ENCODE measurements at regions not wholly inside any gene's neighbourhood (a gene's known extent, or its start where the extent isn't known, plus 50 kb on each side); places are given as distances from the start of the nearest gene placed in this dataset.

DNA sequence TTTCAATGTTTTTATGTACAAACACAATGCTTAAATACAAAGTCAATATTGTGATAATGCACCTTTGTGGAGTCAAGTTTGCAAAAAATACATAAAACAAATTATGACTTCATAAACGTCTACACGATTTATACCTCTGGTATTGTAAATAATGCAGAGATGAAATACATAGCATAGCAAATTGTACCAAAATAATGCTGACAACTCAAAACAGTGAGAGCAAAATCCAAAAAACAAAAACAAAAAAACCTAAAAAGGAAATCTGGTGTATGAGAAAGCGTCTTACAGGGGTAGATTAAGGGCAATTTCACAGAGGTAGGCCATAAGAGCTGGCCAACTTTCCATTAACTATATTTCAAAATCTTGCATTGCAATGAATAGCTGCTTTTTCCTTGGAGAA is 161.5 kb upstream of the LRRC7 start:
- FAIRE-seq (no peak), DNase-seq (ENCODE audit: insufficient read length) (no peak)
- TF ChIP-seq POLR2A (IDR thresholded peaks at IDR 0.05; ENCODE audit: low read depth, low read length): no peak
- no peak for TF ChIP-seq TAF1 (IDR thresholded peaks at IDR 0.05; ENCODE audit: borderline replicate concordance, low read depth, low read length)
- TF ChIP-seq POLR2AphosphoS5 (IDR thresholded peaks at IDR 0.05; ENCODE audit: low read depth, low read length): no peak

- FAIRE-seq (no peak), DNase-seq (ENCODE audit: insufficient read length) (no peak)
- TF ChIP-seq POLR2AphosphoS5 (IDR thresholded peaks at IDR 0.05; ENCODE audit: low read depth, low read length) (no peak), POLR2A (IDR thresholded peaks at IDR 0.05; ENCODE audit: low read depth, low read length) (no peak), TAF1 (IDR thresholded peaks at IDR 0.05; ENCODE audit: borderline replicate concordance, low read depth, low read length) (no peak)
These were observed 157.8 kb upstream of the LRRC7 start for GRCh38 chr1:69409731-69410456.

GRCh38 chr1:69410457-69410850 is 157.3 kb upstream of the LRRC7 start:
- FAIRE-seq (no peak), DNase-seq (ENCODE audit: insufficient read length) (no peak)
- TF ChIP-seq POLR2AphosphoS5 (IDR thresholded peaks at IDR 0.05; ENCODE audit: low read depth, low read length): no peak
- TF ChIP-seq POLR2A (IDR thresholded peaks at IDR 0.05; ENCODE audit: low read depth, low read length): no peak
- no peak for TF ChIP-seq TAF1 (IDR thresholded peaks at IDR 0.05; ENCODE audit: borderline replicate concordance, low read depth, low read length)

GRCh38 chr1:69410893-69411292 is 156.8 kb upstream of the LRRC7 start:
- no peak for TF ChIP-seq POLR2AphosphoS5 (IDR thresholded peaks at IDR 0.05; ENCODE audit: low read depth, low read length)
- no peak for TF ChIP-seq POLR2A (IDR thresholded peaks at IDR 0.05; ENCODE audit: low read depth, low read length)
- TF ChIP-seq TAF1 (IDR thresholded peaks at IDR 0.05; ENCODE audit: borderline replicate concordance, low read depth, low read length): no peak
- FAIRE-seq (no peak), DNase-seq (ENCODE audit: insufficient read length) (no peak)

GRCh38 chr1:69411617-69412016 is 156.1 kb upstream of the LRRC7 start:
- no peak for FAIRE-seq
- TF ChIP-seq POLR2A (IDR thresholded peaks at IDR 0.05; ENCODE audit: low read depth, low read length) (no peak), TAF1 (IDR thresholded peaks at IDR 0.05; ENCODE audit: borderline replicate concordance, low read depth, low read length) (no peak), POLR2AphosphoS5 (IDR thresholded peaks at IDR 0.05; ENCODE audit: low read depth, low read length) (no peak)
- no peak for DNase-seq (ENCODE audit: insufficient read length)

DNA sequence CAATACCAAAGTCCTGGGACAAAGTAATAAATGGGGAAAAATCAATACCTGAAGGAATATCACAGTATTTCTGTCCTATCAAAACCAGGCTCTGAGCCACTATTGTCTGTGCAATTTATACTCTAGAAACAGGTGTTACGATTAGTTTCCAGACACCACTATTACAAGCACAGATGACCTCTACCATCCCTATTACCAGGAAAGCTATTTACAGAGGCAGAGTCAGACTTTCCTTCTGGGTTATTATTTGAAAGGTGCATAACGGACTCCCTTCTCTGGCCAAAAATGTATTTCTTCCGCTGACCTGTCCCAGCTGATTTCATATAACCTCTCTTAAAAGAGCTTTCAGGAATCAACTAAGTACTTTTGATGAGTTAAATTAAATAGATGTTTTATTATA is 154.6 kb upstream of the LRRC7 start:
- TF ChIP-seq POLR2AphosphoS5 (IDR thresholded peaks at IDR 0.05; ENCODE audit: low read depth, low read length): no peak
- no peak for TF ChIP-seq POLR2A (IDR thresholded peaks at IDR 0.05; ENCODE audit: low read depth, low read length)
- no peak for TF ChIP-seq TAF1 (IDR thresholded peaks at IDR 0.05; ENCODE audit: borderline replicate concordance, low read depth, low read length)
- DNase-seq (ENCODE audit: insufficient read length): no peak
- no peak for FAIRE-seq

- FAIRE-seq: no peak
- TF ChIP-seq POLR2A (IDR thresholded peaks at IDR 0.05; ENCODE audit: low read depth, low read length) (no peak), TAF1 (IDR thresholded peaks at IDR 0.05; ENCODE audit: borderline replicate concordance, low read depth, low read length) (no peak), POLR2AphosphoS5 (IDR thresholded peaks at IDR 0.05; ENCODE audit: low read depth, low read length) (no peak)
- no peak for DNase-seq (ENCODE audit: insufficient read length)
These were observed 153.1 kb upstream of the LRRC7 start for GRCh38 chr1:69414574-69414973.

DNA sequence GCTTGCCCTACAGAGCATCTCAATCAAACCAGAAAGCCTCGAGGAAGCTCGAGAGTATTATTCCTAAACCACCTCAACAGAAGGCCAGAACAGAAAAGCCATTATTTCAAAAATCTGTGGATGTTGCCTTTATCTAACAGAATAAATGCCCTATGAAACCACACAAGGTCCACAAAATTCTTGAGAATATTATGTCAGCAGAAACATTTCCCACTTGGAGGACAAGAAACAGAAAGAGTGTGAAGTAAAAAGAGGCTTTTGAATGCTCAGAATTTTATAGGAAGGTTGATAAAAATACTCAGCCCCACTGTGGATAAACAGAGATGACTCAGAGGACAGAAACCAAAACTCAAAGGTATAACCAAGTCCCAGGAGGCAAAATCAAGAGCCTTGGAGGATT is 146.4 kb upstream of the LRRC7 start:
- DNase-seq (ENCODE audit: insufficient read length): no peak
- TF ChIP-seq POLR2A (IDR thresholded peaks at IDR 0.05; ENCODE audit: low read depth, low read length): no peak
- no peak for TF ChIP-seq POLR2AphosphoS5 (IDR thresholded peaks at IDR 0.05; ENCODE audit: low read depth, low read length)
- no peak for TF ChIP-seq TAF1 (IDR thresholded peaks at IDR 0.05; ENCODE audit: borderline replicate concordance, low read depth, low read length)
- FAIRE-seq: no peak

- TF ChIP-seq POLR2AphosphoS5 (IDR thresholded peaks at IDR 0.05; ENCODE audit: low read depth, low read length): no peak
- TF ChIP-seq POLR2A (IDR thresholded peaks at IDR 0.05; ENCODE audit: low read depth, low read length): no peak
- TF ChIP-seq TAF1 (IDR thresholded peaks at IDR 0.05; ENCODE audit: borderline replicate concordance, low read depth, low read length): no peak
- FAIRE-seq (no peak), DNase-seq (ENCODE audit: insufficient read length) (no peak)
These were observed 141.9 kb upstream of the LRRC7 start for GRCh38 chr1:69425871-69426270.

GRCh38 chr1:69426401-69426800 is 141.3 kb upstream of the LRRC7 start:
- DNase-seq (ENCODE audit: insufficient read length): no peak
- no peak for FAIRE-seq
- TF ChIP-seq TAF1 (IDR thresholded peaks at IDR 0.05; ENCODE audit: borderline replicate concordance, low read depth, low read length): no peak
- TF ChIP-seq POLR2AphosphoS5 (IDR thresholded peaks at IDR 0.05; ENCODE audit: low read depth, low read length): no peak

GRCh38 chr1:69433073-69433472 is 134.6 kb upstream of the LRRC7 start:
- DNase-seq (ENCODE audit: insufficient read length) (no peak), FAIRE-seq (no peak)
- TF ChIP-seq TAF1 (IDR thresholded peaks at IDR 0.05; ENCODE audit: borderline replicate concordance, low read depth, low read length): no peak
- TF ChIP-seq POLR2A (IDR thresholded peaks at IDR 0.05; ENCODE audit: low read depth, low read length): no peak
- no peak for TF ChIP-seq POLR2AphosphoS5 (IDR thresholded peaks at IDR 0.05; ENCODE audit: low read depth, low read length)

DNA sequence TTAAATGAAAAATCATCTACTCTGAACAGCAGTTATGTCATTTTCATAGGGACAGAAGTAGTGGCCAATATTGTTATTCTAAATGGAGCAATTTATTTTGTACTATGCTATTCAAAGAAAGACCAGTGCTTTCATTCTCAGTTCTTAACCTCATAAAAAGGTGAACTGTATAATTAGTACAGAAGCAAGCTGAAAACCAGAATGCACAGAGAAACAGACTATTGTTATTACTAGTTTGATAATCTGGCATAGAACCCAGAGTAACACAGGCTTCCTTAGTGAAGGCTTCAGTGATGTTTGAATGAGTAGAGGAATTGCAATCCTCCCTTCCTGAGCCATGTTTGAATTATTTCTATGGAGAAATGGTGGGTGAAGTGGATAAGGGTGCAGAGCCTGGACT is 131.6 kb upstream of the LRRC7 start:
- FAIRE-seq: no peak
- DNase-seq (ENCODE audit: insufficient read length): no peak
- no peak for TF ChIP-seq POLR2AphosphoS5 (IDR thresholded peaks at IDR 0.05; ENCODE audit: low read depth, low read length)
- no peak for TF ChIP-seq POLR2A (IDR thresholded peaks at IDR 0.05; ENCODE audit: low read depth, low read length)
- TF ChIP-seq TAF1 (IDR thresholded peaks at IDR 0.05; ENCODE audit: borderline replicate concordance, low read depth, low read length): no peak

Measured in GM12892 (cell line).